ENCODE measurements at regions not wholly inside any gene's neighbourhood (a gene's known extent, or its start where the extent isn't known, plus 50 kb on each side); places are given as distances from the start of the nearest gene placed in this dataset.

- DNase-seq (ENCODE audit: low read depth in 2 of 2, low spot score in 1 of 2) = no peak
These were observed 774.8 kb upstream of the EPHA6 start for GRCh38 chr3:96039632-96040031.

GRCh38 chr3:96059301-96059700 is 755.1 kb upstream of the EPHA6 start:
- DNase-seq (ENCODE audit: low read depth in 2 of 2, low spot score in 1 of 2) = no peak

GRCh38 chr3:96069065-96069464 is 745.3 kb upstream of the EPHA6 start:
- DNase-seq (ENCODE audit: low read depth in 2 of 2, low spot score in 1 of 2) = no peak

GRCh38 chr3:96070678-96071077 is 743.7 kb upstream of the EPHA6 start:
- no peak for DNase-seq (ENCODE audit: low read depth in 2 of 2, low spot score in 1 of 2)

GRCh38 chr3:96071097-96071496 is 743.3 kb upstream of the EPHA6 start:
- no peak for DNase-seq (ENCODE audit: low read depth in 2 of 2, low spot score in 1 of 2)

GRCh38 chr3:96072226-96072625 is 742.2 kb upstream of the EPHA6 start:
- DNase-seq (ENCODE audit: low read depth in 2 of 2, low spot score in 1 of 2) = no peak

- no peak for DNase-seq (ENCODE audit: low read depth in 2 of 2, low spot score in 1 of 2)
These were observed 730.8 kb upstream of the EPHA6 start for GRCh38 chr3:96083610-96084009.

GRCh38 chr3:96086018-96086417 is 728.4 kb upstream of the EPHA6 start:
- no peak for DNase-seq (ENCODE audit: low read depth in 2 of 2, low spot score in 1 of 2)

- DNase-seq (ENCODE audit: low read depth in 2 of 2, low spot score in 1 of 2) = no peak
These were observed 713.3 kb upstream of the EPHA6 start for GRCh38 chr3:96101006-96101560.

- DNase-seq (ENCODE audit: low read depth in 2 of 2, low spot score in 1 of 2) = no peak
These were observed 707.7 kb upstream of the EPHA6 start for GRCh38 chr3:96106701-96107100.

Data from stimulated activated CD8-positive, alpha-beta memory T cell treated with anti-CD3 and anti-CD28 coated beads, Interleukin-4, amount 100 ng/mL, for 1 hour (primary cell).